ENCODE measurements at regions not wholly inside any gene's neighbourhood (a gene's known extent, or its start where the extent isn't known, plus 50 kb on each side); places are given as distances from the start of the nearest gene placed in this dataset.
A peak's percentile ranks its signal among the peaks of the same experiment; 100 is the strongest.
"Not testable (repeated sequence)": the region's sequence is repeated elsewhere in the genome, so short reads cannot be mapped to it uniquely, and the experiment has no call there.

- DNase-seq (ENCODE audit: insufficient read length, low spot score); FAIRE-seq: not testable (repeated sequence)
Measured at GRCh38 chr15:20785151-20785936, 80.8 kb downstream of the POTEB2 start.

DNA sequence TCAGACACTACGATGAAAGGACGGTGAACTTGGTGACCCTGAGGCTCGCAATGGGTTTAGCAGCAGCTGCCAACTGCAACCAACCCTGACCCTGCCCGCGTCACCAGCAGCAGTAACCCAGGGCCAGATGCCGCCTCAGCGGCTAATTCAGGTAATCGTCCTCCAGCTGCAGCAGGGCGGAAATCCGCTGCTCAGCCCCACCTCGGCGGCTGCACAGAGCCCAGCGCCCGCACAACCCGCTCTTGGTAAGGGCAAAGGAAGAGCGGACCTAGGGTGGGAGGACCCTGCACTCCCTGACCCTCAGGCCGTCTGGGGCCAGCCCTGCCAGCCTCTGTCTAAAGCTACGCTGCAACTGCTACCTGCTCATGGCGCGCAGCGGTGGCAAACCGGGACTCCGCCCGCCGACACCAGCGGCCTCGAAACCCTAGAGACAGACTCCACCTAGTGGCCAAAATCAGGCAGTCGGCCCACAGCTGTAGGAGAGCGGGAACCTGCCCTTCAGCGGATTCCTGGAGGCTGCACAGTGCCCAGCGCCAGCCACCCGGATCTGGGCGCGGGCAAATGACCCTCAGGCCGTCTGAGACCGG lies 82.4 kb downstream of the POTEB2 start:
- not testable (repeated sequence) for DNase-seq (ENCODE audit: insufficient read length, low spot score)
- peak; percentile 14 for FAIRE-seq

DNA sequence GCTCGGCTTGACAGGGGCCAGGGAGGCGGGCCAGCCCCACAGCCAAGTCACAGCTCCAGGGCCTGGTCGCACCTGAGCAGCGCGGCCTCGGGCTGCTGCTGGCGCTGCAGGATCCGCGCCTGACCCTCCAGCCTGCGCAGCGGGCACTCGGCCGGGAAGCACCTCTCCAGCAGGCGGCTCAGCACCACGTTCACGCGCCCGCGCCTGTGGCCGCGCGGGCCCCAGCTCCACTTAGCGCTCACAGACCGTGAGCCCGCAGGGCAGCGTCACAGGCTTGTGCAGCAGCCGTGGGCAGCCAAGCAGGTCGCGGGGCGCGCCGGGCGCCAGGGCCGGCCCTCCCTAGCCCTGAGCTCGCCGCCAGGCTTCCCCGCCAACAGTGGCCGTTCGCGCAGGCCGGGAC lies 90.7 kb downstream of the POTEB2 start:
- FAIRE-seq; DNase-seq (ENCODE audit: insufficient read length, low spot score): not testable (repeated sequence)

DNA sequence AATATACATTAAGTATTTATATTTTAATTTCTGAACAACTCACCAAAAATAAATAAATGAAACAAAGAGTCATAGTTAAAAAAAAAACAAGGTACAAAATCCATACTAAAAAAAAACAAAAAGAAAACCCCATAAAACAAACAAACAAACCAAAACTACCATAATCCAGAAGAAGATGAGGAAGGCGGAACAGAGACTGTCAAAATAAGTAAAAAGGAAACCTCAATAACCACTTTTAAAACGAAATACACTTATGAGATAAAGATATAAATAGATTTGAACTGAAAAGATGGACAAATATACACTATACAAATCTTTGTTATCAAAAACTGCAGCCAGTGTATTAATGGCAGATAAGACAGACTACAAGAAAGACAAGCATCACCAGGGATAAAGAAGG lies 98.2 kb downstream of the POTEB2 start:
- not testable (repeated sequence) for DNase-seq (ENCODE audit: insufficient read length, low spot score); FAIRE-seq

DNA sequence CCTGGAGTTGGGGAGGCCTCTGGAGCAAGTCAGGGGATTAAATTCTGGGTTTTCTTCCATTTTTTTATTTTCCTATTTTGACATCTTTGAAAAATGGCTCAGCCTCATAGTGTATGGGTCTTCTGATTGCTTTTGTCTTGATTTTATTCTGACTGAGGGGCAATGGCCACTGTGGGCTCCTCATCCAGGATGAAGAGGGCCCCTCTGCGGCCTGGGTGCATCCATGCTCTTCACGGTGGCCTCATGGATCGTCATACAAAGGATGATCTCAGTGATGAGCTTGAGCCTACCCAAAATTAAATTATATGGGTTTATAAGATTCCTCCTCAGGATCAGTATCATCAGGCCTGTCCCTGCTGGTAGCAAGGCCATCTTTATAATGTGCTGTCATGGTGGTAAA lies 103.7 kb downstream of the POTEB2 start:
- not testable (repeated sequence) for FAIRE-seq; DNase-seq (ENCODE audit: insufficient read length, low spot score)

DNA sequence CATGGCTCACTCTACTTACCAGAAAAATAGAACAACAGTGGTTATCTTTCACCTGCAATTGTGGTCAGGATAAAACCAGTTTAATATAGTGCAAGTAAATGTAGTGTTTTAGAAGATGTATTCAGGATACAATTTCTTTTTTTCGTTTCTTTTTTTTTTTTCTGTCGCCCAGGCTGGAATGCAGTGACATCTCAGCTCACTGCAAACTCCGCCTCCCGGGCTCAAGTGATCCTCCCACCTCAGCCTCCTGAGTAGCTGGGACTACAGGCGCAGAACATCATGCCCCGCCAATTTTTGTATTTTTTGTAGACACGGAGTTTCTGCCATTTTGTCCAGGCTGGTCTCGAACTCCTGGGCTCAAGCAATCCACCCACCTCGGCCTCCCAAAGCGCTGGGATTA lies 109.7 kb downstream of the POTEB2 start:
- not testable (repeated sequence) for FAIRE-seq; DNase-seq (ENCODE audit: insufficient read length, low spot score)

DNA sequence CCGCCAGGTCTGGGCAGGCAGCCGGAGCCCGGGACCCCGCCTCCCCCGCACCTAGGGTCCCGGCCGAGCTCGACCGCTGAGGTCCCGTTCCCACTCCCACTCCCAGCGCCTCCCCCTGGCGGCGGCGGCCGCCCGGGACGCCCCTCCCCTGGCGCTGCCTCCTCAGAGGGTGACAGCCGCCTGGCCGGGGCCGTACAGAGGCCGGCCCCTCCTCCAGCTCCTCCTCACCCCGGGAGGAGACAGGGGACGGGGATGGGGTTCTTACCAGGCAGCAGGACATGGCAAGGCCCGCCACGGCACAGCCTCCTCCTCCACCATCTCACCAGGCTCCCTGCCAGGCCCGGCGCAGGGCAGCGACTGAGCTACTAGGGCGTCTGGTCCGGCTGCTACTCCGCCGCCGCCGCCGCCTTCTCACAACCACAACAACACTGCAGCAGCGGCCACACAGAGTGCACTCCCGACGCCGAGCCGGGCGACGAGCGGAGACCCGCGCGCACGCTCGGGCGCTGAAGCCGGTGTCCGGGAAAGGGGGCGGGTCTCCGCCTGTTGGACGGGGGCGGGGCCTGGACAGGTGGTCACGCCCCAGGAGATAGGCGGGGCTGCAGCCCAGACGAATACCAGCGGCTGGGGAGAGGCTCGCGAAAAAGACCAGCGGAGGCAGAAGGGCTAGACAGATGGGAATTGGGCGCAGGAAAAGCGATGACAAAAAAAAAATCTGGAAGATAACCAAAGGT lies 110.3 kb downstream of the POTEB2 start:
- DNase-seq (ENCODE audit: insufficient read length, low spot score); FAIRE-seq: not testable (repeated sequence)

DNA sequence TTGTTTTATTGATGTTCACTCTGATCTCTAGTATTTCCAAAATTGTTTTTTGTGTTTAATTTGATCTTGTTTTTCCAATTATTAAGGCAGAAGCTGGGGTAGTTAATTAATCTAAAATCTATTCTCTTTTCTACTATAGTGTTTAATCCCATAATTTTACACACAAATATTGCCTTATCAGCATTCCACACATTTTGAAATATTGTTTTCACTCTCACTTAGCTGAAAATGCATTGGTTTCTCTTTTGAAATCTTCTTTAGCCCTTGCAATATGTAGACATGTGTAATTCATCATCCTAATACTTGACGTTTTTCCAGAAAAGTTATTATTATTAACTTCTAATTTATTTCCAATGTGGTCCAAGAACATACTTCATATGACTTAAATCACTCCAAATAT lies 132.6 kb downstream of the POTEB2 start:
- not testable (repeated sequence) for DNase-seq (ENCODE audit: insufficient read length, low spot score); FAIRE-seq
